ENCODE measurements at regions not wholly inside any gene's neighbourhood (a gene's known extent, or its start where the extent isn't known, plus 50 kb on each side); places are given as distances from the start of the nearest gene placed in this dataset.

DNA sequence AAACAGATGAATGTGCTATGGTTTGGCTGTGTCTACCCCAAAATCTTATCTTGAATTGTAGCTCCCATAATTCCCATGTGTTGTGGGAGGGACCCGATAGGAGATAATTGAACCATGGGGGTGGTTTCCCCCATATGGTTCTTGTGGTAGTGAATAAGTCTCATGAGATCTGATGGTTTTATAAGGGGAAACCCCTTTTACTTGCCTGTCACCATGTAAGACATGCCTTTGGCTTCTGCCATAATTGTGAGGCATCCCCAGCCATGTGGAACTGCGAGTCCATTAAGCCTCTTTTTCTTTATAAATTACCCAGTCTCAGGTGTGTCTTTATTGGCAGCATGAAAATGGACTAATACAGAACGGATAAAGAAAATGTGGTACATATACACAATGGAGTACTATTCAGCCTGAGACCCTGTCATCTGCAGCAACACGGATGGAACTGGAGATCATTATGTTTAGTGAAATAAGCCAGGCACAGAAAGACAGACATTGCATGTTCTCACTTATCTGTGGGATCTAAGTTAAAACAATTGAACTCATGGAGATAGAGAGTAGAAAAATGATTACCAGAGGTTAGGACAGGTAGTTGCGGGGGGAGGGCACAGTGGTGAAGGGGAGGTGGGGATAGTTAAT is 587.6 kb upstream of the NRP1 start:
- no peaks in the 10 kb centered on the region for H3K79me2 ChIP-seq (ENCODE audit: insufficient read depth, low read length)
- H2AFZ ChIP-seq (ENCODE audit: low read length) = no peak overlapping the region
- DNase-seq (ENCODE audit: insufficient read length, low spot score, missing footprints) = no peak
- H3K27me3 ChIP-seq (ENCODE audit: insufficient read depth, low read length) = peaks cover 20% of the 10 kb centered on the region
- H3K9me3 ChIP-seq (ENCODE audit: low read depth, low read length) = no peaks in the 10 kb centered on the region
- no peaks in the 10 kb centered on the region for H3K4me1 ChIP-seq (ENCODE audit: insufficient read depth, low read length)
- no peak overlapping the region for H3K4me2 ChIP-seq (ENCODE audit: insufficient read depth, low read length)
- TF ChIP-seq, protein P1, sequence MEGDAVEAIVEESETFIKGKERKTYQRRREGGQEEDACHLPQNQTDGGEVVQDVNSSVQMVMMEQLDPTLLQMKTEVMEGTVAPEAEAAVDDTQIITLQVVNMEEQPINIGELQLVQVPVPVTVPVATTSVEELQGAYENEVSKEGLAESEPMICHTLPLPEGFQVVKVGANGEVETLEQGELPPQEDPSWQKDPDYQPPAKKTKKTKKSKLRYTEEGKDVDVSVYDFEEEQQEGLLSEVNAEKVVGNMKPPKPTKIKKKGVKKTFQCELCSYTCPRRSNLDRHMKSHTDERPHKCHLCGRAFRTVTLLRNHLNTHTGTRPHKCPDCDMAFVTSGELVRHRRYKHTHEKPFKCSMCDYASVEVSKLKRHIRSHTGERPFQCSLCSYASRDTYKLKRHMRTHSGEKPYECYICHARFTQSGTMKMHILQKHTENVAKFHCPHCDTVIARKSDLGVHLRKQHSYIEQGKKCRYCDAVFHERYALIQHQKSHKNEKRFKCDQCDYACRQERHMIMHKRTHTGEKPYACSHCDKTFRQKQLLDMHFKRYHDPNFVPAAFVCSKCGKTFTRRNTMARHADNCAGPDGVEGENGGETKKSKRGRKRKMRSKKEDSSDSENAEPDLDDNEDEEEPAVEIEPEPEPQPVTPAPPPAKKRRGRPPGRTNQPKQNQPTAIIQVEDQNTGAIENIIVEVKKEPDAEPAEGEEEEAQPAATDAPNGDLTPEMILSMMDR (IDR thresholded peaks at IDR 0.05; ENCODE audit: extremely low read depth, low read depth, low read length) = no peak
- no peak overlapping the region for H3K4me3 ChIP-seq (ENCODE audit: insufficient read depth, low read length)
- no peak overlapping the region for H3K27ac ChIP-seq (ENCODE audit: low read depth, low read length)
- no peaks in the 10 kb centered on the region for H3K36me3 ChIP-seq (ENCODE audit: insufficient read depth, low read length)
- H4K20me1 ChIP-seq (ENCODE audit: insufficient read depth, low read length) = no peaks in the 10 kb centered on the region

DNA sequence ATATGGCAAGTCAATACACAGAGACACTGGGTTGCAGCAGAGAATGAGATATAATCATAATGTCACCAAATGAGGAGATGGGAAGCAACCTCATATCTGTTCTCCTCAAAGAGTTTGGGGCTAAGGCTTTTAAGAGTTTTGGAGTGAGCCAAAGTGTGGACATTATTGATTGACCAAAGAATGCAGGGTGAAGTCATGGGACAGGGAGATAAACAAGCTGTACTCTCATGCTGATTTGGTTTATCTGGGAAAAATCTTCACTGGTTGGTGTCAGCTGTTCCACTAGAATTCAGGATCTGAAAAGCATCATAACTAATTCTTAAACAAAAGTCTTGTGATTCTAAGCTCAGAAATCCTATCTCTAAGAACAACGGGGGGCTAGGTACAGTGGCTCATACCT is 585.9 kb upstream of the NRP1 start:
- DNase-seq (ENCODE audit: insufficient read length, low spot score, missing footprints) = no peak
- Histone ChIP-seq H2AFZ (ENCODE audit: low read length) (no peak overlapping the region), H3K4me1 (ENCODE audit: insufficient read depth, low read length) (no peaks in the 10 kb centered on the region), H3K36me3 (ENCODE audit: insufficient read depth, low read length) (no peaks in the 10 kb centered on the region), H3K4me2 (ENCODE audit: insufficient read depth, low read length) (no peak overlapping the region), H3K27me3 (ENCODE audit: insufficient read depth, low read length) (peaks cover 26% of the 10 kb centered on the region), H3K4me3 (ENCODE audit: insufficient read depth, low read length) (no peak overlapping the region), H3K9me3 (ENCODE audit: low read depth, low read length) (no peaks in the 10 kb centered on the region), H4K20me1 (ENCODE audit: insufficient read depth, low read length) (no peaks in the 10 kb centered on the region), H3K27ac (ENCODE audit: low read depth, low read length) (no peak overlapping the region), H3K79me2 (ENCODE audit: insufficient read depth, low read length) (no peaks in the 10 kb centered on the region)
- TF ChIP-seq, protein P1 (IDR thresholded peaks at IDR 0.05; ENCODE audit: extremely low read depth, low read depth, low read length) = no peak

DNA sequence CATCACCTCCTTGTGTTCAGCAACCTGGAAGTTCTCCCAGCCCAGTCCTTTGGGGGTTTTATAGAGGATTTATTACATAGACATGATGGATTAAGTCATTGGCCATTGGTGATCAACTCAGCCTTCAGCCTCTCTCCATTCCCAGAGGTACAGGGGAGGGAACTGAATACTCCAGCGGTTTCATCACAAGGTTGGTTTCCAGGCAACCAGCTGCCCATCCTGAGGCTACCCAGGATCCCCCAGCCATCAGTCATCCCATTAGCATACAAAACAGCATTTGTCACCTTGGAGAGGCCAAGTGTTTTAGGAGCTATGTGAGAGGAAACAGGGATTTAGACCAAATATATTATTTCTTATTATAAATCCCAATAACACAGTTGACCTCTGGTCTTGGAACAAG is 584.8 kb upstream of the NRP1 start:
- Histone ChIP-seq H2AFZ (ENCODE audit: low read length) (no peak overlapping the region), H3K9me3 (ENCODE audit: low read depth, low read length) (no peaks in the 10 kb centered on the region), H4K20me1 (ENCODE audit: insufficient read depth, low read length) (no peaks in the 10 kb centered on the region), H3K4me2 (ENCODE audit: insufficient read depth, low read length) (no peak overlapping the region), H3K4me1 (ENCODE audit: insufficient read depth, low read length) (no peaks in the 10 kb centered on the region), H3K27ac (ENCODE audit: low read depth, low read length) (no peak overlapping the region), H3K4me3 (ENCODE audit: insufficient read depth, low read length) (no peak overlapping the region), H3K79me2 (ENCODE audit: insufficient read depth, low read length) (no peaks in the 10 kb centered on the region), H3K27me3 (ENCODE audit: insufficient read depth, low read length) (peaks cover 28% of the 10 kb centered on the region), H3K36me3 (ENCODE audit: insufficient read depth, low read length) (no peaks in the 10 kb centered on the region)
- TF ChIP-seq, protein P1 (IDR thresholded peaks at IDR 0.05; ENCODE audit: extremely low read depth, low read depth, low read length) = no peak
- DNase-seq (ENCODE audit: insufficient read length, low spot score, missing footprints) = no peak

DNA sequence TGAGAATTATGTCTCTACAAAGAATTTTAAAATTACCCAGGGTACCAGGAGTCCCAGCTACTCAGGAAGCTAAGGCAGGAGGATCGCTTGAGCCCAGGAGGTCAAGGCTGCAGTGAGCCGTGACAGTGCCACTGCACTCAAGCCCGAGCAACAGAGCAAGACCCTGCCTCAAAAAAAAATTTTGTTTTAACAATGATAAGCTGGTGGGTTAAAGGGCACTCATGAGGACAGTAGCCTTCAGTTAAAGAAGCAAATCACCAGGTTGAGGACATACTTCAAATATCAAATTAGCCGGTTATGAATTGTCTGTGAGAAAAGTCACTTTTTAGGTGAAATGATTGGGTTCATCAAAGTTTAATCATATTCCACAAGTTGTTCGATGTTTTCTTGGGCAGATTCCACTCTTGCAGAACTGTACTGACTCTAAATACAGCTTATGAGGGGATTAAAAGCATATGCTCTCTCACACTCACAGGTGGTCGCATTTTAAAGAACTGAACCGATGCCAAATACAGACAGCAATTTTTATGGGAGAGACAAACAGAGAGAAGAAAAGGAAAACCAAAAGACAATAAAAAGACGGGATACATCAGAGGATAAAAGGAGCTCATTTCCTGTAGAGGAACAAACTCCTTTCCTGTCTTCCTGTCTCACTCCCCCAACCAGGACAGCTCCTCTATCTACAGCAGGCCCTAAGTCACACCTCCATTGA is 582.8 kb upstream of the NRP1 start:
- peaks cover 30% of the 10 kb centered on the region for H3K27me3 ChIP-seq (ENCODE audit: insufficient read depth, low read length)

More for the DNA sequence above, 582.8 kb upstream of the NRP1 start:
- Histone ChIP-seq H3K27ac (ENCODE audit: low read depth, low read length) (no peak overlapping the region), H3K4me3 (ENCODE audit: insufficient read depth, low read length) (no peak overlapping the region), H3K9me3 (ENCODE audit: low read depth, low read length) (no peaks in the 10 kb centered on the region), H3K4me2 (ENCODE audit: insufficient read depth, low read length) (no peak overlapping the region), H3K79me2 (ENCODE audit: insufficient read depth, low read length) (no peaks in the 10 kb centered on the region), H3K4me1 (ENCODE audit: insufficient read depth, low read length) (no peaks in the 10 kb centered on the region), H4K20me1 (ENCODE audit: insufficient read depth, low read length) (no peaks in the 10 kb centered on the region), H3K36me3 (ENCODE audit: insufficient read depth, low read length) (no peaks in the 10 kb centered on the region), H2AFZ (ENCODE audit: low read length) (no peak overlapping the region)
- DNase-seq (ENCODE audit: insufficient read length, low spot score, missing footprints) = no peak
- TF ChIP-seq, protein P1 (IDR thresholded peaks at IDR 0.05; ENCODE audit: extremely low read depth, low read depth, low read length) = no peak

All from osteoblast (primary cell).